CD4-positive, alpha-beta T cell (primary cell): ENCODE measurements at regions not wholly inside any gene's neighbourhood (a gene's known extent, or its start where the extent isn't known, plus 50 kb on each side); places are given as distances from the start of the nearest gene placed in this dataset.

ENCODE experiments used
- ATAC-seq: fragments of 200-7000 bp; cut with Tn5 transposase; one replicate; pipeline ENCODE4 v1.10.0; 2022; ENCODE audit warnings: mild to moderate bottlenecking; ENCODE audit not compliant: poor library complexity
- CTCF ChIA-PET: fragments of 350-600 bp; sonication (Branson Sonifier 250); formaldehyde crosslinking; loops from one replicate; lab custom pipeline; 2021; ENCODE audit warnings: antibody characterized with exemption, inconsistent platforms; lab: Charles Lee
- POLR2A ChIA-PET: fragments of 350-600 bp; sonication (Branson Sonifier 250); formaldehyde crosslinking; loops from one replicate; lab custom pipeline; 2021; ENCODE audit warnings: antibody characterized with exemption, inconsistent platforms; lab: Charles Lee
- DNase-seq, 14 experiments: peaks; one replicate each; pipeline ENCODE4 v3.0.0-alpha.2; 2013 to 2020; ENCODE audit warnings: mixed read lengths in 2 of 14
- H3K27ac ChIP-seq, 2 donors: one replicate each; pipeline versions ENCODE4 v1.5.1 to v1.7.0; 2013; ENCODE audit warnings: low read length in 2 of 2, low read depth in 1 of 2, mild to moderate bottlenecking in 1 of 2
- H3K27me3 ChIP-seq, 2 experiments: 1 replicate in 1 of 2; 2 replicates in 1 of 2; pipeline versions ENCODE4 v1.6.1 to v1.7.0; 2013; ENCODE audit warnings: low read length in 2 of 2, control low read depth in 1 of 2, mild to moderate bottlenecking in 1 of 2, moderate library complexity in 1 of 2; ENCODE audit not compliant: insufficient read depth in 2 of 2, control insufficient read depth in 1 of 2
- H3K36me3 ChIP-seq: one replicate; pipeline ENCODE4 v1.6.1; 2013; ENCODE audit warnings: low read length, control low read depth; ENCODE audit not compliant: insufficient read depth
- H3K4me1 ChIP-seq: one replicate; pipeline ENCODE4 v1.6.1; 2013; ENCODE audit warnings: low read length, control low read depth; ENCODE audit not compliant: insufficient read depth
- H3K4me3 ChIP-seq: one replicate; pipeline ENCODE4 v1.5.1; 2013; ENCODE audit warnings: mild to moderate bottlenecking, low read length, moderate library complexity
- H3K9me3 ChIP-seq, 2 experiments: 1 replicate in 1 of 2; 2 replicates in 1 of 2; pipeline versions ENCODE4 v1.6.1 to v1.7.0; 2013; ENCODE audit warnings: low read length in 2 of 2, mild to moderate bottlenecking in 2 of 2, control low read depth in 1 of 2, moderate library complexity in 1 of 2; ENCODE audit not compliant: control insufficient read depth in 1 of 2, insufficient read depth in 1 of 2
- H3K27ac Mint-ChIP-seq: one replicate; pipeline ENCODE4 v1.8.0; 2020; ENCODE audit warnings: mixed read lengths
- H3K27me3 Mint-ChIP-seq: one replicate; pipeline ENCODE4 v1.8.0; 2021; ENCODE audit warnings: mixed read lengths
- H3K36me3 Mint-ChIP-seq: one replicate; pipeline ENCODE4 v1.8.0; 2021; ENCODE audit warnings: low read depth, mixed read lengths
- H3K4me1 Mint-ChIP-seq: one replicate; pipeline ENCODE4 v1.8.0; 2021; ENCODE audit warnings: low read depth, mixed read lengths
- H3K4me3 Mint-ChIP-seq: one replicate; pipeline ENCODE4 v1.8.0; 2020; ENCODE audit warnings: mild to moderate bottlenecking, mixed read lengths
- H3K9me3 Mint-ChIP-seq: one replicate; pipeline ENCODE4 v1.8.0; 2020; ENCODE audit warnings: mixed read lengths
- CTCF ChIP-seq: fragments of 200-600 bp; IDR thresholded peaks from one replicate; pipeline ENCODE4 v1.8.0; 2022; ENCODE audit warnings: antibody characterized with exemption, mild to moderate bottlenecking
- intact Hi-C, 2 experiments: fragments of 100-400 bp; cut with DNase I in 1 of 2; cut with micrococcal nuclease in 1 of 2; formaldehyde crosslinking; loops; one replicate each; pipeline versions ENCODE4 v1.15.1 to v1.9.0; 2023 to 2025; cut with DNase I, micrococcal nuclease

- Mint-ChIP-seq H3K27me3 (peaks cover 31% of the 10 kb centered on the region), H3K36me3 (no peaks in the 10 kb centered on the region), H3K9me3 (no peaks in the 10 kb centered on the region), H3K4me1 (peaks cover 10% of the 10 kb centered on the region), H3K4me3 (no peak overlapping the region), H3K27ac (no peak overlapping the region)
- Histone ChIP-seq H3K36me3 (no peaks in the 10 kb centered on the region), H3K27me3 (no peaks in the 10 kb centered on the region), H3K4me3 (no peak overlapping the region), H3K4me1 (peaks cover 4% of the 10 kb centered on the region), H3K27ac (no peak overlapping the region), H3K9me3 (no peaks in the 10 kb centered on the region)
- ChIA-PET CTCF (interaction anchor here (1.0 kb wide), 1 partner anchor 352 kb away, joined by 3 read pairs; the partner anchor contains the start of gene SNX18), POLR2A (no interaction called here)
- DNase-seq (no peak), ATAC-seq (no peak)
- intact Hi-C loops: loop anchor here in 1 of 2 experiments (5.0 kb wide), 1 partner anchor 627 kb away; no protein-coding TSS in a partner anchor
- no peak for TF ChIP-seq CTCF
Measured at GRCh38 chr5:54869691-54870090, 115.7 kb downstream of the ESM1 start.

GRCh38 chr5:54868511-54869483 is 116.6 kb downstream of the ESM1 start:
- intact Hi-C loops: loop anchor here in 1 of 2 experiments (1.0 to 5.0 kb wide), 2 partner anchors 351 to 626 kb away; partner anchors contain the start of gene SNX18

More at GRCh38 chr5:54868511-54869483, 116.6 kb downstream of the ESM1 start:
- ChIA-PET CTCF (interaction anchor here (1.0 kb wide), 1 partner anchor 351 kb away, joined by 3 read pairs; the partner anchor contains the start of gene SNX18), POLR2A (no interaction called here)
- H3K36me3 Mint-ChIP-seq: no peaks in the 10 kb centered on the region
- Histone ChIP-seq H3K27me3 (no peaks in the 10 kb centered on the region), H3K27ac (no peak overlapping the region), H3K9me3 (no peaks in the 10 kb centered on the region), H3K4me1 (peaks cover 4% of the 10 kb centered on the region), H3K36me3 (no peaks in the 10 kb centered on the region), H3K4me3 (no peak overlapping the region)
- ATAC-seq (no peak), DNase-seq (no peak)
- peaks cover 10% of the 10 kb centered on the region for H3K4me1 Mint-ChIP-seq
- no peak overlapping the region for H3K4me3 Mint-ChIP-seq
- no peak for TF ChIP-seq CTCF
- H3K9me3 Mint-ChIP-seq: no peaks in the 10 kb centered on the region
- H3K27ac Mint-ChIP-seq: no peak overlapping the region
- H3K27me3 Mint-ChIP-seq: peaks cover 37% of the 10 kb centered on the region
